ENCODE measurements at regions not wholly inside any gene's neighbourhood (a gene's known extent, or its start where the extent isn't known, plus 50 kb on each side); places are given as distances from the start of the nearest gene placed in this dataset.

GRCh38 chr13:40120288-40120687 lies 464.8 kb downstream of the COG6 start:
- peak; percentile 6 for DNase-seq (ENCODE audit: low read depth)
- FAIRE-seq, result no peak
- H3K27me3 ChIP-seq (ENCODE audit: control insufficient read depth, insufficient read depth, low read length), result no peaks in the 10 kb centered on the region
- no peak overlapping the region for H3K4me3 ChIP-seq (ENCODE audit: low read depth, low read length)
- no peaks in the 10 kb centered on the region for H3K36me3 ChIP-seq (ENCODE audit: control insufficient read depth, insufficient read depth, low read length)
- no peak for TF ChIP-seq CTCF (IDR thresholded peaks at IDR 0.05; ENCODE audit: insufficient read depth, low read length, severe bottlenecking)

- FAIRE-seq, result no peak
- no peaks in the 10 kb centered on the region for H3K36me3 ChIP-seq (ENCODE audit: control insufficient read depth, insufficient read depth, low read length)
- no peaks in the 10 kb centered on the region for H3K27me3 ChIP-seq (ENCODE audit: control insufficient read depth, insufficient read depth, low read length)
- no peak for DNase-seq (ENCODE audit: low read depth)
- no peak overlapping the region for H3K4me3 ChIP-seq (ENCODE audit: low read depth, low read length)
- TF ChIP-seq CTCF (IDR thresholded peaks at IDR 0.05; ENCODE audit: insufficient read depth, low read length, severe bottlenecking), result no peak
Observed at GRCh38 chr13:40120781-40121180, 465.3 kb downstream of the COG6 start.

- DNase-seq (ENCODE audit: low read depth) (no peak), FAIRE-seq (no peak)
- no peaks in the 10 kb centered on the region for H3K27me3 ChIP-seq (ENCODE audit: control insufficient read depth, insufficient read depth, low read length)
- H3K4me3 ChIP-seq (ENCODE audit: low read depth, low read length), result no peak overlapping the region
- H3K36me3 ChIP-seq (ENCODE audit: control insufficient read depth, insufficient read depth, low read length), result no peaks in the 10 kb centered on the region
- no peak for TF ChIP-seq CTCF (IDR thresholded peaks at IDR 0.05; ENCODE audit: insufficient read depth, low read length, severe bottlenecking)
Observed at GRCh38 chr13:40121722-40122121, 466.3 kb downstream of the COG6 start.

GRCh38 chr13:40123962-40124632 lies 468.6 kb downstream of the COG6 start:
- FAIRE-seq (no peak), DNase-seq (ENCODE audit: low read depth) (no peak)
- no peak for TF ChIP-seq CTCF (IDR thresholded peaks at IDR 0.05; ENCODE audit: insufficient read depth, low read length, severe bottlenecking)
- Histone ChIP-seq H3K36me3 (ENCODE audit: control insufficient read depth, insufficient read depth, low read length) (no peaks in the 10 kb centered on the region), H3K27me3 (ENCODE audit: control insufficient read depth, insufficient read depth, low read length) (no peaks in the 10 kb centered on the region), H3K4me3 (ENCODE audit: low read depth, low read length) (no peak overlapping the region)

- H3K36me3 ChIP-seq (ENCODE audit: control insufficient read depth, insufficient read depth, low read length), result no peaks in the 10 kb centered on the region
- FAIRE-seq (no peak), DNase-seq (ENCODE audit: low read depth) (no peak)
- no peak overlapping the region for H3K4me3 ChIP-seq (ENCODE audit: low read depth, low read length)
- no peak for TF ChIP-seq CTCF (IDR thresholded peaks at IDR 0.05; ENCODE audit: insufficient read depth, low read length, severe bottlenecking)
- H3K27me3 ChIP-seq (ENCODE audit: control insufficient read depth, insufficient read depth, low read length), result no peaks in the 10 kb centered on the region
Observed at GRCh38 chr13:40124633-40125015, 469.2 kb downstream of the COG6 start.

GRCh38 chr13:40125336-40125735 lies 469.9 kb downstream of the COG6 start:
- no peak for TF ChIP-seq CTCF (IDR thresholded peaks at IDR 0.05; ENCODE audit: insufficient read depth, low read length, severe bottlenecking)

More at GRCh38 chr13:40125336-40125735, 469.9 kb downstream of the COG6 start:
- Histone ChIP-seq H3K27me3 (ENCODE audit: control insufficient read depth, insufficient read depth, low read length) (no peaks in the 10 kb centered on the region), H3K36me3 (ENCODE audit: control insufficient read depth, insufficient read depth, low read length) (no peaks in the 10 kb centered on the region), H3K4me3 (ENCODE audit: low read depth, low read length) (no peak overlapping the region)
- FAIRE-seq, result no peak
- DNase-seq (ENCODE audit: low read depth), result no peak

Measured in bronchial epithelial cell (primary cell).